HepG2 (cell line): ENCODE measurements at regions not wholly inside any gene's neighbourhood (a gene's known extent, or its start where the extent isn't known, plus 50 kb on each side); places are given as distances from the start of the nearest gene placed in this dataset.

ENCODE experiments used
- ATAC-seq: fragments of 200-7000 bp; cut with Tn5 transposase; 3 replicates; pipeline ENCODE4 v1.9.1; 2020; ENCODE audit warnings: mild to moderate bottlenecking, moderate library complexity
- BruUV-seq: library from RNA; stranded (reverse); fragments of 400-500 nt; replicated peaks from 2 replicates; lab custom pipeline; 2021; lab: Mats Ljungman, UMichigan
- CTCF ChIA-PET: fragments of 300-600 bp; formaldehyde crosslinking; extraction: SDS; loops from one replicate; lab custom pipeline; 2021; ENCODE audit warnings: low total read pairs, inconsistent platforms, low intra/inter-chr PET ratio; lab: Yijun Ruan, JAX
- POLR2A ChIA-PET: fragments of 350-600 bp; sonication (Branson Sonifier 250); formaldehyde crosslinking; loops from one replicate; lab custom pipeline; 2020; ENCODE audit warnings: antibody characterized with exemption, inconsistent platforms; lab: Yijun Ruan, JAX
- DNase-seq: peaks from one replicate; pipeline ENCODE4 v3.0.0-alpha.2; 2015; ENCODE audit warnings: low spot score
- FAIRE-seq: peaks from 3 replicates; lab custom pipeline; 2011; peaks lifted over from hg19 to GRCh38; lab: Jason Lieb, UNC
- H2AFZ ChIP-seq: one replicate; pipeline ENCODE4 v1.6.1; 2011; ENCODE audit warnings: low read length, inconsistent platforms
- H3K27ac ChIP-seq: fragments of 300-600 bp; 3 replicates; pipeline ENCODE4 v1.8.0; 2011; ENCODE audit warnings: mixed run types, mild to moderate bottlenecking, mixed read lengths, low read length, inconsistent platforms; ENCODE audit not compliant: insufficient read depth; ENCODE audit errors: extremely low read length
- H3K27me3 ChIP-seq, 2 experiments: fragments of 200-600 bp in 1 of 2; 2 replicates in 1 of 2; 3 replicates in 1 of 2; pipeline versions ENCODE4 v1.6.0 to v1.8.0; 2011; ENCODE audit warnings: low read length in 2 of 2, mild to moderate bottlenecking in 2 of 2, moderate library complexity in 2 of 2, inconsistent platforms in 1 of 2; ENCODE audit not compliant: insufficient read depth in 2 of 2, control insufficient read depth in 1 of 2
- H3K36me3 ChIP-seq, 2 experiments: fragments of 200-600 bp in 1 of 2; replicated peaks in 1 of 2; 2 replicates in 1 of 2; 3 replicates in 1 of 2; pipeline versions ENCODE4 v1.5.1 to v1.8.0; 2011; ENCODE audit warnings: low read length in 2 of 2, inconsistent platforms in 1 of 2; ENCODE audit not compliant: insufficient read depth in 2 of 2, control insufficient read depth in 1 of 2
- H3K4me1 ChIP-seq: 2 replicates; pipeline ENCODE4 v1.5.1; 2012; ENCODE audit warnings: low read length, inconsistent platforms; ENCODE audit not compliant: insufficient read depth
- H3K4me2 ChIP-seq: 2 replicates; pipeline ENCODE4 v1.6.0; 2011; ENCODE audit warnings: low read depth, low read length, inconsistent platforms
- H3K4me3 ChIP-seq, 3 experiments: fragments of 200-600 bp in 1 of 3; sonication (generic), shearing (Covaris generic) in 1 of 3; replicated peaks in 1 of 3; 2 replicates each; pipeline ENCODE4 v1.5.1; 2011 to 2016; ENCODE audit warnings: low read length in 3 of 3, inconsistent platforms in 2 of 3, low read depth in 2 of 3, mild to moderate bottlenecking in 2 of 3, control low read depth in 1 of 3, mixed read lengths in 1 of 3; ENCODE audit not compliant: insufficient read depth in 1 of 3
- H3K79me2 ChIP-seq: one replicate; pipeline ENCODE4 v1.6.1; 2011; ENCODE audit warnings: low read length, inconsistent platforms; ENCODE audit not compliant: insufficient read depth
- H3K9ac ChIP-seq: 2 replicates; pipeline ENCODE4 v1.6.0; 2011; ENCODE audit warnings: mild to moderate bottlenecking, low read depth, low read length, inconsistent platforms; ENCODE audit not compliant: insufficient read depth
- H3K9me3 ChIP-seq: 2 replicates; pipeline ENCODE4 v1.5.1; 2012; ENCODE audit warnings: mild to moderate bottlenecking, low read length
- H4K20me1 ChIP-seq: 2 replicates; pipeline ENCODE4 v1.6.0; 2011; ENCODE audit warnings: inconsistent platforms, mild to moderate bottlenecking, low read length, moderate library complexity; ENCODE audit not compliant: insufficient read depth
- ARHGAP35 ChIP-seq: sonication (generic); formaldehyde crosslinking; IDR thresholded peaks from 2 replicates; pipeline ENCODE4 v1.9.0; 2022; ENCODE audit warnings: mild to moderate bottlenecking, inconsistent platforms, moderate library complexity, missing genetic modification reagents, borderline replicate concordance
- ATF5 ChIP-seq: sonication (generic); formaldehyde crosslinking; IDR thresholded peaks from 2 replicates; pipeline ENCODE4 v1.4.0; 2020; ENCODE audit warnings: mild to moderate bottlenecking, low read depth, missing genetic modification reagents
- BCL6 ChIP-seq: IDR thresholded peaks from 2 replicates; pipeline ENCODE4 v1.6.1; 2016; ENCODE audit warnings: missing genetic modification reagents, missing compliant biosample characterization
- HES4 ChIP-seq: sonication (generic); formaldehyde crosslinking; IDR thresholded peaks from 2 replicates; pipeline ENCODE4 v1.9.0; 2021; ENCODE audit warnings: mild to moderate bottlenecking, missing genetic modification reagents, borderline replicate concordance
- HNF4A ChIP-seq: sonication (generic); formaldehyde crosslinking; IDR thresholded peaks from 2 replicates; pipeline ENCODE4 v1.4.0; 2020; ENCODE audit warnings: missing genetic modification reagents
- NFYC ChIP-seq: IDR thresholded peaks from 2 replicates; pipeline ENCODE4 v1.6.1; 2016; ENCODE audit warnings: missing genetic modification reagents, missing compliant biosample characterization
- NR0B2 ChIP-seq: sonication (generic); formaldehyde crosslinking; IDR thresholded peaks from 2 replicates; pipeline ENCODE4 v1.4.0; 2020; ENCODE audit warnings: mild to moderate bottlenecking, missing genetic modification reagents
- PAXIP1 ChIP-seq: sonication (generic); formaldehyde crosslinking; conservative IDR thresholded peaks from 2 replicates; pipeline ENCODE4 v1.4.0; 2020; ENCODE audit warnings: mild to moderate bottlenecking, missing genetic modification reagents, moderate library complexity
- SMYD3 ChIP-seq: sonication (generic); formaldehyde crosslinking; IDR thresholded peaks from 2 replicates; pipeline ENCODE4 v1.8.1; 2023; ENCODE audit warnings: mild to moderate bottlenecking, missing genetic modification reagents
- SRSF9 ChIP-seq: fragments of 200-400 bp; formaldehyde crosslinking; IDR thresholded peaks from 2 replicates; pipeline ENCODE4 v1.6.1; 2018; ENCODE audit warnings: borderline replicate concordance, mild to moderate bottlenecking, low read depth, low read length; ENCODE audit not compliant: insufficient read depth, poor library complexity, severe bottlenecking
- STAT6 ChIP-seq: sonication (generic); formaldehyde crosslinking; IDR thresholded peaks from 2 replicates; pipeline ENCODE4 v1.4.0; 2020; ENCODE audit warnings: missing genetic modification reagents, mild to moderate bottlenecking, borderline replicate concordance
- TCF7L2 ChIP-seq: IDR thresholded peaks from 2 replicates; pipeline ENCODE4 v1.6.1; 2011; ENCODE audit warnings: mild to moderate bottlenecking, low read depth, low read length, moderate library complexity
- ZFP90 ChIP-seq: sonication (generic); formaldehyde crosslinking; IDR thresholded peaks from 2 replicates; pipeline ENCODE4 v1.8.0; 2022; ENCODE audit warnings: missing genetic modification reagents, mild to moderate bottlenecking, inconsistent platforms, borderline replicate concordance
- ZNF12 ChIP-seq: sonication (generic); formaldehyde crosslinking; IDR thresholded peaks from 2 replicates; pipeline ENCODE4 v1.5.0; 2020; ENCODE audit warnings: missing genetic modification reagents
- ZNF264 ChIP-seq: sonication (generic); formaldehyde crosslinking; IDR thresholded peaks from 2 replicates; pipeline ENCODE4 v1.4.0; 2020; ENCODE audit warnings: missing genetic modification reagents
- ZNF547 ChIP-seq: sonication (generic); formaldehyde crosslinking; IDR thresholded peaks from 2 replicates; pipeline ENCODE4 v1.5.1; 2020; ENCODE audit warnings: mild to moderate bottlenecking, missing genetic modification reagents
- whole genome bisulfite sequencing: methylation state at CpG from one replicate; pipeline ENCODE4 v1.1.6; 2017; ENCODE audit warnings: low lambda C conversion rate; 5-methylcytosine and 5-hydroxymethylcytosine counted together
- in situ Hi-C: cut with HindIII; loops from 2 replicates; pipeline ENCODE4 v1.10.0; 2017; ENCODE audit warnings: low pct_unique_long_range_greater_than_20kb; ENCODE audit not compliant: extremely low pct_ligation_motif_present
- intact Hi-C: fragments of 100-400 bp; cut with micrococcal nuclease; formaldehyde crosslinking; loops from one replicate; pipeline ENCODE4 v1.10.0; 2022; ENCODE audit not compliant: unreplicated experiment

GRCh38 chr13:50122455-50122854 lies 107.2 kb downstream of the KCNRG start (continued):
- TF ChIP-seq ZFP90 (no peak), ZNF264 (CRISPR knock-in tag) (no peak), NR0B2 (CRISPR knock-in tag) (no peak), ZNF547 (CRISPR knock-in tag) (no peak), HES4 (CRISPR knock-in tag) (no peak)
- TF ChIP-seq, all 625 proteins: peak for 0

GRCh38 chr13:50123002-50123401 lies 107.8 kb downstream of the KCNRG start:
- peak; percentile 73 for FAIRE-seq
- peak overlapping the region; percentile 96 for H3K9ac ChIP-seq
- BruUV-seq = no TSS peak
- intact Hi-C loops = loop anchor here (10.0 kb wide), 1 partner anchor 62 kb away; no protein-coding TSS in a partner anchor
- peak overlapping the region; percentile 67 to 95 (median 86); a peak in 5 of 6 replicates for H3K4me3 ChIP-seq
- DNase-seq = peak; percentile 41
- H3K79me2 ChIP-seq = peaks cover 37% of the 10 kb centered on the region
- H2AFZ ChIP-seq = no peak overlapping the region
- H4K20me1 ChIP-seq = no peaks in the 10 kb centered on the region
- H3K4me1 ChIP-seq = peaks cover 34% of the 10 kb centered on the region
- peaks cover 0 to 7% of the 10 kb centered on the region in 2 experiments; a peak in 2 of 5 replicates for H3K36me3 ChIP-seq
- ATAC-seq = no peak
- ChIA-PET CTCF (no interaction called here), POLR2A (interaction anchor here (0.9 to 5.7 kb wide), 6 partner anchors 8 to 126 kb away, joined by 3 to 74 read pairs (median 6); partner anchors contain the start of gene TRIM13)
- peak overlapping the region; percentile 91 for H3K4me2 ChIP-seq
- no peaks in the 10 kb centered on the region; a peak in 1 of 5 replicates for H3K27me3 ChIP-seq
- H3K9me3 ChIP-seq = no peaks in the 10 kb centered on the region
- H3K27ac ChIP-seq = peak overlapping the region; percentile 98
- in situ Hi-C loops = no loop called here
- 31% methylated on average over 3 of the region's 3 CpGs for WGBS
- TF ChIP-seq HNF4A (peak; percentile 40; the same call in 1 of the 2 replicates), ATF5 (CRISPR knock-in tag) (no peak), STAT6 (CRISPR knock-in tag) (no peak), SRSF9 (no peak), SMYD3 (CRISPR knock-in tag) (no peak), ARHGAP35 (CRISPR knock-in tag) (no peak), TCF7L2 (no peak), PAXIP1 (CRISPR knock-in tag) (0 out of 2 replicates have a peak, but pooled peaks have one; percentile 28), BCL6 (CRISPR knock-in tag) (peak; percentile 67; the same call in 1 of the 2 replicates), NFYC (CRISPR knock-in tag) (no peak), ZNF12 (CRISPR knock-in tag) (peak; percentile 55)
